ENCODE measurements at regions not wholly inside any gene's neighbourhood (a gene's known extent, or its start where the extent isn't known, plus 50 kb on each side); places are given as distances from the start of the nearest gene placed in this dataset.
"Not testable (repeated sequence)": the region's sequence is repeated elsewhere in the genome, so short reads cannot be mapped to it uniquely, and the experiment has no call there.

DNA sequence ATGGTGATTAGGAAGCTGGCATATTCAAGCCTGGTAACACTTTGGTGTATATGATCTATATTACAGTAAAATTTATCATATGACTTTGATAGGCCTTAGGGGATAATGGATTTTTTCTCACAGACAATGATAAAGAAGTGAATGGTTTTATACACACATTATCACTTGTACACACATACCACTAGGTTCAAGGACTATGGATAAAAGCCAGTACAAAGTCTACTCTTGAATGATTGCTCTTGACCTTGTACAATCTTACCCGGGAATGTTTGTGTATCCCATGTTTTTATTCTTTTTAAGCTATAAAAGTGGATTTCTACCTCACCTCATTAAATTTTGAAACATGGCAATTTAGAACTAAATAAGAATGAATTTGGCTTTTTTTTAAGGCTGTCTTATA, 414.5 kb upstream of the ADAMTSL1 start:
- Histone ChIP-seq H3K27me3 (no peaks in the 10 kb centered on the region), H3K36me3 (no peaks in the 10 kb centered on the region), H3K4me3 (no peak overlapping the region), H3K27ac (no peak overlapping the region), H3K9me3 (no peaks in the 10 kb centered on the region), H3K4me1 (peaks cover 0 to 19% (median 0%) of the 10 kb centered on the region in 4 donors)
- no peak for DNase-seq (ENCODE audit: low spot score in 2 of 2)
- TF ChIP-seq, protein P1, sequence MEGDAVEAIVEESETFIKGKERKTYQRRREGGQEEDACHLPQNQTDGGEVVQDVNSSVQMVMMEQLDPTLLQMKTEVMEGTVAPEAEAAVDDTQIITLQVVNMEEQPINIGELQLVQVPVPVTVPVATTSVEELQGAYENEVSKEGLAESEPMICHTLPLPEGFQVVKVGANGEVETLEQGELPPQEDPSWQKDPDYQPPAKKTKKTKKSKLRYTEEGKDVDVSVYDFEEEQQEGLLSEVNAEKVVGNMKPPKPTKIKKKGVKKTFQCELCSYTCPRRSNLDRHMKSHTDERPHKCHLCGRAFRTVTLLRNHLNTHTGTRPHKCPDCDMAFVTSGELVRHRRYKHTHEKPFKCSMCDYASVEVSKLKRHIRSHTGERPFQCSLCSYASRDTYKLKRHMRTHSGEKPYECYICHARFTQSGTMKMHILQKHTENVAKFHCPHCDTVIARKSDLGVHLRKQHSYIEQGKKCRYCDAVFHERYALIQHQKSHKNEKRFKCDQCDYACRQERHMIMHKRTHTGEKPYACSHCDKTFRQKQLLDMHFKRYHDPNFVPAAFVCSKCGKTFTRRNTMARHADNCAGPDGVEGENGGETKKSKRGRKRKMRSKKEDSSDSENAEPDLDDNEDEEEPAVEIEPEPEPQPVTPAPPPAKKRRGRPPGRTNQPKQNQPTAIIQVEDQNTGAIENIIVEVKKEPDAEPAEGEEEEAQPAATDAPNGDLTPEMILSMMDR (IDR thresholded peaks at IDR 0.05): no peak
- TF ChIP-seq POLR2A (IDR thresholded peaks at IDR 0.05) (no peak), EP300 (IDR thresholded peaks at IDR 0.05) (no peak)
- WGBS, 2 donors: 44 to 57% methylated on average over 1 of the region's 1 CpG

DNA sequence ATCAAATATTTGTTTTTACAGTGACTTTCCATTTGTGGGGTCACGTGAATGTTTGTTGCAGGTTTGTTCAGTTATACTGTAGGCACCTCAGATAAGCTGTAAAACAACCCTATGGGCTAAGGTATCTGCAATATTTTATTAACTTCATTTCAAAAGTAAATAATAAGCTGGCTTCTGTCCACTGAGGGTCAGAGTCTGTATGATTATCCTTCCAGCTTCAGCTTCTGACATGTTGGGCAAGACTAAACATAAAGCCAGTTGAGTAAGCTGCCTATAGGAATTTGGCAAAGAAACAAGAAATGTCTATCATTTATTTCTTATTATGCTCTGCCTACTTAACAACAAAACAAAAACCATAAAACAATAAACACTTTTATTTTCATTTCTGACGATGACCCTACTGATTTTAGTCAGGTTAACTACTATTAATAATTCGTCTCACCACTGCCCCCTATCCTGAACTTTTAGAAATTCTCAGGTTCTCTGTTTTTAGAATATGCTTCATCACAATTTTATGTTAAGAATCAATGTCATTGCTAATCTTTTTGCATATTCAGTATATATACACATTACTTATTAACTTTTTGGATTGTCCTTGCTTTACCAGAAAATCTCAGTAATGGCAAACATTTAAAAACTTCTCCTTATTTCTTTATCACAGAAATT, 413.6 kb upstream of the ADAMTSL1 start:
- H3K4me1 ChIP-seq: peaks cover 0 to 19% (median 0%) of the 10 kb centered on the region in 4 donors

DNA sequence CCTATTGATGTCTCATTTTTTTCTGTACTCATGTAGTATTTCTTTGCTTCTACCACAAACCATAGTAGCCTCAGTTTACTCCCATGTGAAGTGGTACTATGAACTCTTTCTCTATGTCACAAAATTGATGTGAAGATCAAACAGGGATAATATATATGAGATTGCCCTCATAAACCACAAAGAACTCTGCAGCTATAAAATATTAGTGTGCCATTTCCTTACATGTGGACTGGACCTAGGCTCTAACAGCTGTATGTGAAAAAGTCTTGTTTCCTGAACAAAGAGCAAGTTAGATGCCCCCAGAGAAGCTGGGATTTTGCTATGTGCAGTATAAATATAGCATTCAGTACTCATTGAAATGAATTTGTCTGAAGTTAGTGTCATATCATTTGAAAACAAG, 412.6 kb upstream of the ADAMTSL1 start:
- no peak overlapping the region for H3K4me3 ChIP-seq
- peaks cover 0 to 19% (median 0%) of the 10 kb centered on the region in 4 donors for H3K4me1 ChIP-seq
- H3K27ac ChIP-seq: no peak overlapping the region
- no peaks in the 10 kb centered on the region for H3K27me3 ChIP-seq
- no peak for DNase-seq (ENCODE audit: low spot score in 2 of 2)
- no peaks in the 10 kb centered on the region for H3K9me3 ChIP-seq
- TF ChIP-seq EP300 (IDR thresholded peaks at IDR 0.05) (no peak), POLR2A (IDR thresholded peaks at IDR 0.05) (no peak)
- TF ChIP-seq, protein P1 (IDR thresholded peaks at IDR 0.05): no peak
- no peaks in the 10 kb centered on the region for H3K36me3 ChIP-seq

More for the DNA sequence above, 413.6 kb upstream of the ADAMTSL1 start:
- no peak for TF ChIP-seq POLR2A (IDR thresholded peaks at IDR 0.05)
- TF ChIP-seq, protein P1 (IDR thresholded peaks at IDR 0.05): no peak
- no peak for TF ChIP-seq EP300 (IDR thresholded peaks at IDR 0.05)
- Histone ChIP-seq H3K36me3 (no peaks in the 10 kb centered on the region), H3K4me3 (no peak overlapping the region), H3K27me3 (no peaks in the 10 kb centered on the region), H3K27ac (no peak overlapping the region), H3K9me3 (no peaks in the 10 kb centered on the region)
- DNase-seq (ENCODE audit: low spot score in 2 of 2): no peak
- 68 to 70% methylated on average over 3 of the region's 3 CpGs for WGBS, 2 donors

DNA sequence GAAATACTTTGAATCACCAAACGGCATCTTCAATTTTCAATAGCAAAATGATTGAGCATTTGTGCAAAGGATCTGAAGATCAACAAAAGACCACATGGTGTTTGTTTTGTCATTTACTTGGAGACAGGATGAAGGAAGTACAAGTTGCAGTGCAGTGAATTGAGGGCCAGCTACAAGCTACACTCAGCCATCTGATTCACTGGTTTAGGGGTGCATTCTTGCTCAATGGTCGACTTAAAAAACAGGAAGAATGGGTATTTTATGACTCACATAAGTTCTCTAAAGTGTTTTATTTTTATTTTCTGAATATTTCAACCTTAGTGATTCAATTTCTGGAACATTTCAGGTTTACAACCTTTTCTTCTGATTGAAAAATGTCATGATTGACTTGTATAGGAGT, 412.1 kb upstream of the ADAMTSL1 start:
- Histone ChIP-seq H3K27me3 (no peaks in the 10 kb centered on the region), H3K9me3 (no peaks in the 10 kb centered on the region), H3K4me1 (peaks cover 0 to 19% (median 0%) of the 10 kb centered on the region in 4 donors), H3K36me3 (no peaks in the 10 kb centered on the region), H3K27ac (no peak overlapping the region), H3K4me3 (no peak overlapping the region)
- no peak for TF ChIP-seq POLR2A (IDR thresholded peaks at IDR 0.05)
- TF ChIP-seq, protein P1 (IDR thresholded peaks at IDR 0.05): no peak
- no peak for TF ChIP-seq EP300 (IDR thresholded peaks at IDR 0.05)
- DNase-seq (ENCODE audit: low spot score in 2 of 2): no peak
- 27 to 28% methylated on average over 2 of the region's 2 CpGs for WGBS, 2 donors

DNA sequence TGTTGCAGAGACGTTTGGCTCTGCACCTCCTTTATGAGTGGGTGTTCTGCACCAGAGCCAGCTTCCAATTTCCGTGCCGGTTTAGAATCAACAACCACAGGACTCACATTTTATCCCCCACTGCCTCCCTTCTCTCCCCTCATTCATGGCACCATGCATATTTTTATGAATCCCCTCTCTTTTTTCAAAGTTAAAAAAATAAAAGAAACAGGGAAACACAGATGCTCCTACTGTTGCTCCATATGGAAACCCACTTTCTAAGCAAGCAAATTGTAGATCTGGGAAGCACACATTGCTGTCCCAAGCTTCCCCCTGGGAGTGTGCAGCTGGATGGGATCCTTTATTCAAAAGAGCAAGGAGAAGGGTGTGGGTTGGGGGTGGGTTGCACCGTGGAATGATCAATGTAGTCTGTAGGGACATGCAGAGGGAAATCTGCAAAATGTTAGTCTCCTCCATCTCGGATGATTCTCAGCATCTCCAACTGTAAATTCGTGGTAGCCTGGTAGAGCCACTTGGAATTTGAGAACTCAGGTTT, 410.0 kb upstream of the ADAMTSL1 start:
- H3K9me3 ChIP-seq: no peaks in the 10 kb centered on the region
- H3K4me1 ChIP-seq: peaks cover 0 to 15% (median 0%) of the 10 kb centered on the region in 4 donors
- no peak overlapping the region for H3K27ac ChIP-seq
- no peaks in the 10 kb centered on the region for H3K27me3 ChIP-seq
- H3K4me3 ChIP-seq: no peak overlapping the region
- DNase-seq (ENCODE audit: low spot score in 2 of 2): no peak
- WGBS, 2 donors: 30 to 37% methylated on average over 6 of the region's 6 CpGs
- no peaks in the 10 kb centered on the region for H3K36me3 ChIP-seq
- TF ChIP-seq EP300 (IDR thresholded peaks at IDR 0.05) (no peak), POLR2A (IDR thresholded peaks at IDR 0.05) (no peak)
- TF ChIP-seq, protein P1 (IDR thresholded peaks at IDR 0.05): no peak

DNA sequence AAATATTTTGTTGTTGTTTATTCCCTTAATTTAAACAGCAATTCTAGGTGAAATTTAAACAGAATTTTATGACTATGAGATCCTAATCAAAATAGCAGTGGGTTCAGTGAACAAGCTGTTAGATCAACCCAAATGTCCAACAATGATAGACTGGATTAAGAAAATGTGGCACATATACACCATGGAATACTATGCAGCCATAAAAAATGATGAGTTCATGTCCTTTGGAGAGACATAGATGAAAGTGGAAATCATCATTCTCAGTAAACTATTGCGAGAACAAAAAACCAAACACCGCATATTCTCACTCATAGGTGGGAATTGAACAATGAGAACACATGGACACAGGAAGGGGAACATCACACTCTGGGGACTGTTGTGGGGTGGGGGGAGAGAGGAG, 407.3 kb upstream of the ADAMTSL1 start:
- not testable (repeated sequence) for H3K27ac ChIP-seq; DNase-seq (ENCODE audit: low spot score in 2 of 2); H3K4me3 ChIP-seq; H3K27me3 ChIP-seq; H3K9me3 ChIP-seq; H3K36me3 ChIP-seq; H3K4me1 ChIP-seq
- 93 to 99% methylated on average over 2 of the region's 2 CpGs for WGBS, 2 donors

All from tibial nerve (tissue), 4 donors.